ENCODE measurements at regions not wholly inside any gene's neighbourhood (a gene's known extent, or its start where the extent isn't known, plus 50 kb on each side); places are given as distances from the start of the nearest gene placed in this dataset.

- Histone ChIP-seq H3K4me1 (replicated peaks in 1 of 4; ENCODE audit: control insufficient read depth in 3 of 4, insufficient read depth in 4 of 4, low read length in 3 of 4) (no peaks in the 10 kb centered on the region; a peak in 1 of 7 replicates), H3K27me3 (replicated peaks in 1 of 4; ENCODE audit: control insufficient read depth in 3 of 4, extremely low read depth in 1 of 4, insufficient read depth in 3 of 4, low read length in 3 of 4) (peaks cover 0 to 1% (median 0%) of the 10 kb centered on the region in 4 experiments; a peak in 1 of 7 replicates), H2BK12ac (ENCODE audit: low read depth, low read length) (no peak overlapping the region), H3K4ac (replicated peaks; ENCODE audit: insufficient read length, low read depth, low read length) (no peak overlapping the region), H3K14ac (ENCODE audit: insufficient read length) (no peak overlapping the region), H2BK5ac (ENCODE audit: low read depth, low read length) (no peak overlapping the region), H3K4me3 (ENCODE audit: extremely low read depth in 1 of 4, insufficient read depth in 2 of 4, low read depth in 3 of 4, low read length in 4 of 4) (no peak overlapping the region), H4K8ac (ENCODE audit: extremely low read depth, insufficient read depth, low read length) (no peak overlapping the region), H3K4me2 (ENCODE audit: insufficient read depth in 1 of 2, low read depth in 2 of 2, low read length in 2 of 2) (no peak overlapping the region), H4K5ac (ENCODE audit: insufficient read length, low read depth, low read length) (no peak overlapping the region), H2BK20ac (ENCODE audit: low read length) (no peak overlapping the region), H3K18ac (ENCODE audit: extremely low read depth, low read length) (no peak overlapping the region), H2AK5ac (ENCODE audit: low read depth, low read length) (no peak overlapping the region), H3K79me2 (ENCODE audit: control insufficient read depth in 1 of 2, insufficient read depth in 2 of 2, low read length in 2 of 2) (no peaks in the 10 kb centered on the region), H4K91ac (replicated peaks; ENCODE audit: insufficient read length, low read length) (no peak overlapping the region), H3K9me3 (ENCODE audit: insufficient read depth in 2 of 2, low read depth in 1 of 2, low read length in 1 of 2) (no peaks in the 10 kb centered on the region), H4K20me1 (replicated peaks in 1 of 2; ENCODE audit: control insufficient read depth in 1 of 2, insufficient read depth in 2 of 2, low read length in 2 of 2) (no peaks in the 10 kb centered on the region), H3K79me1 (ENCODE audit: low read depth, low read length) (no peaks in the 10 kb centered on the region), H3K23me2 (ENCODE audit: low read depth, low read length) (no peaks in the 10 kb centered on the region), H3K9ac (replicated peaks in 1 of 4; ENCODE audit: extremely low read depth in 1 of 4, low read depth in 3 of 4, low read length in 3 of 4) (no peak overlapping the region), H3K36me3 (ENCODE audit: control insufficient read depth in 2 of 4, insufficient read depth in 4 of 4, low read length in 3 of 4) (no peaks in the 10 kb centered on the region), H3K27ac (ENCODE audit: low read depth, low read length) (no peak overlapping the region), H3K23ac (ENCODE audit: insufficient read length) (no peak overlapping the region), H2BK15ac (ENCODE audit: low read length) (no peak overlapping the region), H3K56ac (replicated peaks; ENCODE audit: insufficient read length, low read depth, low read length) (no peak overlapping the region), H2BK120ac (replicated peaks; ENCODE audit: low read depth, low read length) (no peak overlapping the region), H2AFZ (ENCODE audit: low read length) (no peak overlapping the region)
- WGBS, 2 experiments (ENCODE audit: extremely low coverage in 1 of 2, insufficient coverage in 1 of 2, insufficient read length in 1 of 2, insufficient replicate concordance in 2 of 2, low coverage in 1 of 2, low lambda C conversion rate in 2 of 2, missing lambda C conversion rate in 1 of 2), result 87% methylated on average over 3 of the region's 3 CpGs; no CpG with 5 or more reads in 1 of the 2 experiments
- ChIA-PET POLR2A (ENCODE audit: partially characterized antibody) (no interaction called here), CTCF (ENCODE audit: partially characterized antibody) (no interaction called here)
- no peak for DNase-seq (ENCODE audit: low read depth in 1 of 2, low spot score in 2 of 2)
- no peak for FAIRE-seq
- no peak for TF ChIP-seq RNF2 (IDR thresholded peaks at IDR 0.05; ENCODE audit: borderline replicate concordance, low read depth, low read length, missing control alignments, poor library complexity, severe bottlenecking)
- TF ChIP-seq CHD1 (IDR thresholded peaks at IDR 0.05; ENCODE audit: low read depth, low read length), result no peak
- no peak for TF ChIP-seq EGR1 (IDR thresholded peaks at IDR 0.05; ENCODE audit: borderline replicate concordance, low read depth, low read length)
- no peak for TF ChIP-seq SRF (IDR thresholded peaks at IDR 0.05; ENCODE audit: low read depth, low read length)
- no peak for TF ChIP-seq NRF1 (IDR thresholded peaks at IDR 0.05; ENCODE audit: low read depth, low read length)
- no peak for TF ChIP-seq USF2 (IDR thresholded peaks at IDR 0.05; ENCODE audit: low read length)
- TF ChIP-seq RBBP5 (IDR thresholded peaks at IDR 0.05; ENCODE audit: borderline replicate concordance, low read depth, low read length), result no peak
- TF ChIP-seq HDAC6 (IDR thresholded peaks at IDR 0.05; ENCODE audit: low read depth, low read length), result no peak
- TF ChIP-seq CBX5 (IDR thresholded peaks at IDR 0.05; ENCODE audit: low read depth, low read length), result no peak
- TF ChIP-seq JUND (IDR thresholded peaks at IDR 0.05; ENCODE audit: low read length), result no peak
- no peak for TF ChIP-seq SP2 (IDR thresholded peaks at IDR 0.05; ENCODE audit: low read length)
- no peak for TF ChIP-seq ASH2L (IDR thresholded peaks at IDR 0.05; ENCODE audit: low read length)
- no peak for TF ChIP-seq SP4 (IDR thresholded peaks at IDR 0.05; ENCODE audit: low read length)
- no peak for TF ChIP-seq SIN3A (conservative IDR thresholded peaks at IDR 0.05 in 1 of 2, IDR thresholded peaks at IDR 0.05 in 1 of 2; ENCODE audit: low read depth in 1 of 2, low read length in 2 of 2)
Observed at GRCh38 chr10:55793024-55793423, 568.0 kb downstream of the ZWINT start.

All from H1 (cell line).